Nephron progenitor cell (in vitro differentiated cells): ENCODE measurements at regions not wholly inside any gene's neighbourhood (a gene's known extent, or its start where the extent isn't known, plus 50 kb on each side); places are given as distances from the start of the nearest gene placed in this dataset.

Experiments used
- DNase-seq: peaks from one replicate; pipeline ENCODE4 v3.0.0; 2021
- H3K27ac Mint-ChIP-seq: 2 replicates; pipeline ENCODE4 v1.8.0; 2021; ENCODE audit warnings: mild to moderate bottlenecking, moderate library complexity, mixed read lengths
- H3K27me3 Mint-ChIP-seq: 2 replicates; pipeline ENCODE4 v1.8.0; 2021; ENCODE audit warnings: mild to moderate bottlenecking, low read depth, mixed read lengths; ENCODE audit not compliant: poor library complexity
- H3K36me3 Mint-ChIP-seq: 2 replicates; pipeline ENCODE4 v1.8.0; 2021; ENCODE audit warnings: low read depth, mixed read lengths
- H3K4me1 Mint-ChIP-seq: 2 replicates; pipeline ENCODE4 v1.8.0; 2021; ENCODE audit warnings: mixed read lengths
- H3K4me3 Mint-ChIP-seq: 2 replicates; pipeline ENCODE4 v1.8.0; 2021; ENCODE audit warnings: mild to moderate bottlenecking, moderate library complexity, mixed read lengths
- H3K9me3 Mint-ChIP-seq: 2 replicates; pipeline ENCODE4 v1.8.0; 2021; ENCODE audit warnings: mild to moderate bottlenecking, moderate library complexity, mixed read lengths
- TF ChIP-seq, protein P1 (sequence below): fragments of 200-600 bp; sonication (generic); IDR thresholded peaks from 2 replicates; pipeline ENCODE4 v1.5.0; 2021; ENCODE audit warnings: antibody characterized with exemption

DNA sequence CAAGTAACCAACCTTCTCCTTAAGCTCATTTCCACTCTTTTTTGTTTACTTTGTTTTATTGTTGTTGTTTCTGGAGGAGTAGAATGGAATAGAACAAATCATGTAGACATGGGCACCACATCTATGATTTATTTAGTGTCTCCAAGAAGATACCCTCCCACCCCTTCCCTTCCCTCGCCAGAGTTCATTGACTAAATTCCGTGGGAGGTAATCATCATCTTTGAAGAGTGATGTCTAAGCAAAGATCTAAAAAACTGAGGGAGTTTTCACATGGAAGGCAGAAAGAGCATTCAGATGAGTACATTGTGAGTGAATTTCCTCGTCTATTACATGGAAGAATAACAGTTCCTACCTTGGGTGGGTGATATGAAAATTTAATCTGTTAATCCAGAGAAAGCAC lies 136.2 kb downstream of the SEC16B start:
- no peak for DNase-seq
- no peaks in the 10 kb centered on the region for H3K36me3 Mint-ChIP-seq
- H3K4me3 Mint-ChIP-seq: no peak overlapping the region
- TF ChIP-seq, protein P1, sequence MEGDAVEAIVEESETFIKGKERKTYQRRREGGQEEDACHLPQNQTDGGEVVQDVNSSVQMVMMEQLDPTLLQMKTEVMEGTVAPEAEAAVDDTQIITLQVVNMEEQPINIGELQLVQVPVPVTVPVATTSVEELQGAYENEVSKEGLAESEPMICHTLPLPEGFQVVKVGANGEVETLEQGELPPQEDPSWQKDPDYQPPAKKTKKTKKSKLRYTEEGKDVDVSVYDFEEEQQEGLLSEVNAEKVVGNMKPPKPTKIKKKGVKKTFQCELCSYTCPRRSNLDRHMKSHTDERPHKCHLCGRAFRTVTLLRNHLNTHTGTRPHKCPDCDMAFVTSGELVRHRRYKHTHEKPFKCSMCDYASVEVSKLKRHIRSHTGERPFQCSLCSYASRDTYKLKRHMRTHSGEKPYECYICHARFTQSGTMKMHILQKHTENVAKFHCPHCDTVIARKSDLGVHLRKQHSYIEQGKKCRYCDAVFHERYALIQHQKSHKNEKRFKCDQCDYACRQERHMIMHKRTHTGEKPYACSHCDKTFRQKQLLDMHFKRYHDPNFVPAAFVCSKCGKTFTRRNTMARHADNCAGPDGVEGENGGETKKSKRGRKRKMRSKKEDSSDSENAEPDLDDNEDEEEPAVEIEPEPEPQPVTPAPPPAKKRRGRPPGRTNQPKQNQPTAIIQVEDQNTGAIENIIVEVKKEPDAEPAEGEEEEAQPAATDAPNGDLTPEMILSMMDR: no peak
- H3K27me3 Mint-ChIP-seq: peaks cover 6% of the 10 kb centered on the region
- H3K4me1 Mint-ChIP-seq: peaks cover 3% of the 10 kb centered on the region
- peaks cover 18% of the 10 kb centered on the region for H3K9me3 Mint-ChIP-seq
- H3K27ac Mint-ChIP-seq: no peak overlapping the region

GRCh38 chr1:177830531-177831135 lies 139.2 kb downstream of the SEC16B start:
- no peaks in the 10 kb centered on the region for H3K36me3 Mint-ChIP-seq

DNA sequence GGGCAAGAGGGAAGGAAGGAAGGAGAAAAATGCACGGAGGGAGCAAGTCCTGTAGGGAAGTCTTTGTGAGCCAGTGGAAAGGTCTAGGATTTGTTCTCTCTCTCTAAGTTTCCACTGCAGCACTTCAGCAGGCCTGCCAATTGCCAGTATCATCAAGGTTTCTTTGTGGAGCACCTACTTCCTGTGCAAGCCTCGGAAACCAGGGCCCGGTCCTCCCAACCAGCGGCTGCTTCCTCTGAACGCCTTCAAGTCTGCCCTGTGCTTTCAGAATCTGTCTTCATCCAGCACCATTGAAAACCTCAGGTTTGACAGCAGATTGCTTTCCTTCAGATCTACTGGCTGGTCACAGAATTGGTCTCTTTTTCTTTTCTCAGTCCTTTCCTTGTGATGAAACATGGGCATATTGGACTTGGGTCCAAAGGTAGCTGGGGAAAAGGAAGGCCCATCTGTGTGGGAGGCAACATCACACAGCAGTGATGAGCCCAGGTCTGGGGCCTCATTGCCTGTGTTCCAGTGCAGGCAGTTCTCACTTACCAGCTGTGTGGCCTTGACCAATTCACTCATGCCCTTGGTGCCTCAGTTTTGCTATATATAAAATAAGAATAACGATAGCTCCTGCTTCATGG lies 144.5 kb downstream of the SEC16B start:
- DNase-seq: no peak
- Mint-ChIP-seq H3K4me1 (no peaks in the 10 kb centered on the region), H3K9me3 (peaks cover 4% of the 10 kb centered on the region), H3K27ac (no peak overlapping the region), H3K27me3 (peaks cover 13% of the 10 kb centered on the region), H3K36me3 (no peaks in the 10 kb centered on the region), H3K4me3 (no peak overlapping the region)
- TF ChIP-seq, protein P1: no peak

More at GRCh38 chr1:177830531-177831135, 139.2 kb downstream of the SEC16B start:
- Mint-ChIP-seq H3K27ac (no peak overlapping the region), H3K4me3 (no peak overlapping the region), H3K27me3 (peaks cover 5% of the 10 kb centered on the region), H3K9me3 (peaks cover 19% of the 10 kb centered on the region), H3K4me1 (no peaks in the 10 kb centered on the region)
- TF ChIP-seq, protein P1: no peak
- DNase-seq: no peak

DNA sequence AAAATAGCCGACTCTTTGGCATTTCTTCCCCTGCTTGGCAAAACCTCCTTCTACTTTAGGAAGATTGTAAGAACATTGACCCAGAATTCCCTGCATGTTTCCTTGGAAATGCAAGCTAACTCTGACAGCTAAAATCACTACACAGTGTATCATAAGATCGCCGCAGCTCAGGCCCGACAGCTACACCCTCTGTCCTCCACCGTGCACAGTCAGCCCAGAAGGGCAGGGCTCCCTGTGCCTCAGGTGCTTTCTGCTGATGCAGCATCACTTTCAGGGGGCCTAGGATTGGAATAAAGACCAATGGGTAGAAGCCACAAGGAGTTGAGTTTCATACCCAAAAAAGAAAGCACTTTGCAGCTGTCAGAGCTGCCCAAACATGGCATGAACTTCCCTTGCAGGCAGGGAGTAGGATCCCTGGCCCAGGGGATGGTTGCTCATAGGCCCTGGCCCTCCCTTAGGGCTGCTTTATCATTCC lies 145.3 kb downstream of the SEC16B start:
- no peaks in the 10 kb centered on the region for H3K4me1 Mint-ChIP-seq
- DNase-seq: no peak
- peaks cover 10% of the 10 kb centered on the region for H3K27me3 Mint-ChIP-seq
- H3K4me3 Mint-ChIP-seq: no peak overlapping the region
- H3K36me3 Mint-ChIP-seq: no peaks in the 10 kb centered on the region
- TF ChIP-seq, protein P1: no peak
- peaks cover 4% of the 10 kb centered on the region for H3K9me3 Mint-ChIP-seq
- no peak overlapping the region for H3K27ac Mint-ChIP-seq

- Mint-ChIP-seq H3K27me3 (peaks cover 11% of the 10 kb centered on the region), H3K9me3 (peaks cover 21% of the 10 kb centered on the region), H3K4me3 (no peak overlapping the region), H3K36me3 (peaks cover 13% of the 10 kb centered on the region), H3K27ac (no peak overlapping the region), H3K4me1 (no peaks in the 10 kb centered on the region)
- TF ChIP-seq, protein P1: no peak
- DNase-seq: no peak
These were observed 149.6 kb downstream of the SEC16B start for GRCh38 chr1:177820213-177820612.
